ENCODE measurements at regions not wholly inside any gene's neighbourhood (a gene's known extent, or its start where the extent isn't known, plus 50 kb on each side); places are given as distances from the start of the nearest gene placed in this dataset.

GRCh38 chr1:208303743-208304712, 59.8 kb upstream of the PLXNA2 start:
- no peaks in the 10 kb centered on the region for H3F3A ChIP-seq (ENCODE audit: insufficient read depth)
- no peaks in the 10 kb centered on the region for H3K36me3 ChIP-seq (ENCODE audit: low read length)
- H3K9me3 ChIP-seq (ENCODE audit: insufficient read depth, low read length) = no peaks in the 10 kb centered on the region
- no peak overlapping the region for H3K4me3 ChIP-seq (ENCODE audit: insufficient read depth, low read length, poor library complexity, severe bottlenecking)
- H3K27ac ChIP-seq (ENCODE audit: low read depth, low read length) = no peak overlapping the region
- TF ChIP-seq EZH2phosphoT487 (conservative IDR thresholded peaks at IDR 0.05; ENCODE audit: low read length) (no peak), CTCF (IDR thresholded peaks at IDR 0.05; ENCODE audit: insufficient read depth, low read length, poor library complexity, severe bottlenecking) (no peak)
- H3K9ac ChIP-seq (ENCODE audit: low read length) = no peak overlapping the region
- no peak overlapping the region for H2AFZ ChIP-seq (ENCODE audit: low read depth, low read length, severe bottlenecking)
- no peaks in the 10 kb centered on the region for H3K9me2 ChIP-seq (replicated peaks; ENCODE audit: insufficient read depth, low read length)
- H4K20me1 ChIP-seq (ENCODE audit: low read depth, low read length) = no peaks in the 10 kb centered on the region
- H3K27me3 ChIP-seq (ENCODE audit: low read length) = no peaks in the 10 kb centered on the region
- H3K4me2 ChIP-seq (ENCODE audit: low read depth, low read length, poor library complexity, severe bottlenecking) = no peak overlapping the region
- no peaks in the 10 kb centered on the region for H3K79me2 ChIP-seq (ENCODE audit: insufficient read depth, low read length)

- Histone ChIP-seq H3F3A (ENCODE audit: insufficient read depth) (no peaks in the 10 kb centered on the region), H3K9ac (ENCODE audit: low read length) (no peak overlapping the region), H3K27ac (ENCODE audit: low read depth, low read length) (no peak overlapping the region), H4K20me1 (ENCODE audit: low read depth, low read length) (no peaks in the 10 kb centered on the region), H3K36me3 (ENCODE audit: low read length) (no peaks in the 10 kb centered on the region), H2AFZ (ENCODE audit: low read depth, low read length, severe bottlenecking) (no peak overlapping the region), H3K9me3 (ENCODE audit: insufficient read depth, low read length) (no peaks in the 10 kb centered on the region), H3K27me3 (ENCODE audit: low read length) (no peaks in the 10 kb centered on the region), H3K4me3 (ENCODE audit: insufficient read depth, low read length, poor library complexity, severe bottlenecking) (no peak overlapping the region), H3K4me2 (ENCODE audit: low read depth, low read length, poor library complexity, severe bottlenecking) (no peak overlapping the region), H3K9me2 (replicated peaks; ENCODE audit: insufficient read depth, low read length) (no peaks in the 10 kb centered on the region), H3K79me2 (ENCODE audit: insufficient read depth, low read length) (no peaks in the 10 kb centered on the region)
- no peak for TF ChIP-seq EZH2phosphoT487 (conservative IDR thresholded peaks at IDR 0.05; ENCODE audit: low read length)
- no peak for TF ChIP-seq CTCF (IDR thresholded peaks at IDR 0.05; ENCODE audit: insufficient read depth, low read length, poor library complexity, severe bottlenecking)
These were observed 64.0 kb upstream of the PLXNA2 start for GRCh38 chr1:208308221-208308620.

- H3K27ac ChIP-seq (ENCODE audit: low read depth, low read length) = no peak overlapping the region
- no peaks in the 10 kb centered on the region for H3K36me3 ChIP-seq (ENCODE audit: low read length)
- no peaks in the 10 kb centered on the region for H3K27me3 ChIP-seq (ENCODE audit: low read length)
- H3K9ac ChIP-seq (ENCODE audit: low read length) = no peak overlapping the region
- H4K20me1 ChIP-seq (ENCODE audit: low read depth, low read length) = no peaks in the 10 kb centered on the region
- H3K79me2 ChIP-seq (ENCODE audit: insufficient read depth, low read length) = no peaks in the 10 kb centered on the region
- H3K4me2 ChIP-seq (ENCODE audit: low read depth, low read length, poor library complexity, severe bottlenecking) = no peak overlapping the region
- H3K4me3 ChIP-seq (ENCODE audit: insufficient read depth, low read length, poor library complexity, severe bottlenecking) = no peak overlapping the region
- no peaks in the 10 kb centered on the region for H3K9me2 ChIP-seq (replicated peaks; ENCODE audit: insufficient read depth, low read length)
- H2AFZ ChIP-seq (ENCODE audit: low read depth, low read length, severe bottlenecking) = no peak overlapping the region
- H3K9me3 ChIP-seq (ENCODE audit: insufficient read depth, low read length) = no peaks in the 10 kb centered on the region
- TF ChIP-seq CTCF (IDR thresholded peaks at IDR 0.05; ENCODE audit: insufficient read depth, low read length, poor library complexity, severe bottlenecking) (no peak), EZH2phosphoT487 (conservative IDR thresholded peaks at IDR 0.05; ENCODE audit: low read length) (no peak)
- H3F3A ChIP-seq (ENCODE audit: insufficient read depth) = no peaks in the 10 kb centered on the region
These were observed 65.6 kb upstream of the PLXNA2 start for GRCh38 chr1:208309771-208310170.

Data from SU-DHL-6 (cell line).